ENCODE measurements at regions not wholly inside any gene's neighbourhood (a gene's known extent, or its start where the extent isn't known, plus 50 kb on each side); places are given as distances from the start of the nearest gene placed in this dataset.

DNA sequence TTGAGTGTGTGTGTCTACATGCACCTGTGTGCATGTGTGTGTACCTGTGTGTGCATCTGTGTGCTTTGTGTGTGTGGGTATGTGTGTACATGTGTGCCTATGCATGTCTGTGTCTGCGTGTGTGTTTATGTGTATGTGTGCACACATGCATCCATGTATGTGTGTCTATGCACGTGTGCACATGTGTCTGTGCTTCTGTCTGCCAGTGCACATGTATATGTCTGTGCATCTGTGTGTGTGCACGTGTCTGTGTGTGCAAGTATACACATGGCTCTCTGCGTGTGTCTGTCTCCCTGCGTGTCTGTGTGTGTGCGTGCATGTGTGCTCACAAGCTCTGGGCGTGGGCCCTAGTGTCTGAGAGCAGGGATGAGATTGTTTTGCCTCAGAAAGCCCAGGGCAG, 85.3 kb upstream of the SEC14L1 start:
- TF ChIP-seq CTCF (IDR thresholded peaks at IDR 0.05) = no peak
- TF ChIP-seq KDM5A (IDR thresholded peaks at IDR 0.05) = no peak
- TF ChIP-seq JUNB (IDR thresholded peaks at IDR 0.05) = no peak
- TF ChIP-seq RFX5 (IDR thresholded peaks at IDR 0.05) = no peak
- no peak for TF ChIP-seq KDM1A (IDR thresholded peaks at IDR 0.05; ENCODE audit: low read depth)
- no peak for TF ChIP-seq MYC (IDR thresholded peaks at IDR 0.05; ENCODE audit: borderline replicate concordance, low read length)
- TF ChIP-seq JUN (IDR thresholded peaks at IDR 0.05) = no peak
- no peak for TF ChIP-seq POLR2A (IDR thresholded peaks at IDR 0.05; ENCODE audit: low read length)

All from A549 (cell line).